HG03103 (cell line): ENCODE measurements at regions not wholly inside any gene's neighbourhood (a gene's known extent, or its start where the extent isn't known, plus 50 kb on each side); places are given as distances from the start of the nearest gene placed in this dataset.

Experiments used
- ATAC-seq: cut with Tn5 transposase; IDR thresholded peaks from one replicate; pipeline ENCODE4 v1.9.1; 2021; ENCODE audit warnings: low read depth; ENCODE audit not compliant: unreplicated experiment

DNA sequence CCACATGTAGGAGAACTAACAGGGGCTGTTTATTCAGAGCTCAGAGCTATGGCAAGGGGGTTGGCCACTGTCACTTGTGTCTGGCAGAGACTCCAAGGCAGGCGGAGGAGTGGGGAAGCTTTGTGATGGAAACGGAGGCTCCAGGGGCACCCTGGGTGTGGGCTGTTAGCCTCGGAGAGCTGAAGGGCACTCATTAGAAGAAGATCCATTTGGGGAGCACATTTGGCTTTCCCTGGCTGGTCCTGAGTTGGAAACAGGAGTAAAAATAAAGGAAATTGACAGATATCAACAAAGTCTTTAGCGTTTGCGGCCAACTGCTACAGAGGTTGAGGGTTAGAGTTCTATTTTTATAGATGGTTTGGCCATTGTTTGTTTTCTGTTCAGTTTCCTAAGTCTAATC is 288.3 kb upstream of the MKI67 start:
- ATAC-seq, result no peak

DNA sequence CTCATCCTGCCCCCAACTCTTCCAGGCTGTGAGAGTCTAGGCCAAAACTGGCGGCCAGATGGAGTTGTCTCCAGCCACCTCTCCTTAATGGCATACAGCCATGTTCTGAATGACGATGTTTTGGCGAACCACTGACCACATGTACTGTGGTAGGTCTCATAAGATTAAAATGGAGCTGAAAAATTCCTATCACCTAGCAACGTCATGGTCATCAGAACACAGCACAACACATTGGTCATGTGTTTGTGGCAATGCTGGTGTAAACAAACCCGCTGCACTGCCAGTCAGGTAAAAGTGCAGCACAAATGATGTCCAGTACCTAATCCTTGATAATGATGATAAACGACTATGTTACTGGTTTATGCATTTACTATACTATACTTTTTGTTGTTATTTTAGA is 290.0 kb upstream of the MKI67 start:
- no peak for ATAC-seq

DNA sequence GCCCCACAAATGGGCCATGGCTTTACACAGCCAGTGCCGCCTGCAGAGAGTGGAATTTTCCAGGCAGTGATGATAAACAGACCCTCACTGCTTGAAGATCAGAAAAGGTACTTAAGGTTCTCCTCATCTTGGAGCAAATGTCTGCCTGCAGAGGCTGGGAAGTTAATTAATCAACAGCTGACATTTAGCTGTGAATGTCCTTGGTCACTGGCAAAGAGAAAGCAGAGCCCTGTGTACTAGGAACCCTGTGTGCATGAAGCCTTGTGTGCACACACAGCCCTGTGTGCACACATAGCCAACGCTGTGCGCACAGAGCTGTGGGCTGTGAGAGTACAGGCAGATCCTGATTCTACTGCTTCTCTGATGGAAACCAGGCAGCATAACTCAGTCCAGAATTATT is 291.6 kb upstream of the MKI67 start:
- ATAC-seq, result no peak

DNA sequence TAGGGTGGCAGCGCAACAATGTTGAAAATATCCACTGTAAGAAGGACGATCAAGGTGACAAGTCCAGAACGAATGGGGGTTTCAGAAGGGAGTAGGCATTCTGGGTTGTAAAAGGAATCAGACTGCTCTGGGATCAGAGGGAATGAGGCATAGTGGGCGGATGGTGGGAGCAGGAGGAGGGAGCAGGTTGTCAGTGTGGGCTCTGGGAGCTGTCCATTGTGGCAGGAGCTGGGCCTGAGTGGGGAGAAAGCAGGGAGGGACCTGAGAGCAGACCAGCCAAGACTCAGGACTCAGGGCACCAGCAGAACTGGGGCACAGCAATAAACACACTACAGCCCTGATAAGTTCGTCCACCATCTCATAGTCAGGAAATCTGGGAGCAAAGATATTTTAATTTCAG is 292.6 kb upstream of the MKI67 start:
- no peak for ATAC-seq

GRCh38 chr10:128419466-128420019 is 293.3 kb upstream of the MKI67 start:
- ATAC-seq, result no peak

DNA sequence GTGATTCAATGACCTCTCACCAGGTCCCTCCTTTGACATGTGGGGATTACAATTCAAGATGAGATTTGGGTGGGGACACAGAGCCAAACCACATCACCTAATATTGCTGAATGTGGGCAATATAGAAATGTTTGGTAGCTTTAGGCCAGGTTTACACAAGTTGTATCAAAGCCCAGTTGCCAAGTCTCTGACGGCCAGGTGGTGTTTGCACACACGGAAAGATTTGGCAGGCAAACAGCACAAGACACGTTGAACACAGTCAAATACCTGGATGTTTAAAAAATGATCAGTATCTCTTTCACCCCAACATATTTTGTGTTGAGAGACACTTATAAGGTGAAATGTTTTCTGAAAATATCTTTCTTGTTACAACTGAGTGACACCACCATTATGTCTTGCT is 294.4 kb upstream of the MKI67 start:
- ATAC-seq, result no peak

GRCh38 chr10:128421371-128422160 is 295.3 kb upstream of the MKI67 start:
- no peak for ATAC-seq

- ATAC-seq, result no peak
These were observed 296.0 kb upstream of the MKI67 start for GRCh38 chr10:128422190-128422589.

- no peak for ATAC-seq
These were observed 296.8 kb upstream of the MKI67 start for GRCh38 chr10:128422999-128423398.

- ATAC-seq, result no peak
These were observed 303.1 kb upstream of the MKI67 start for GRCh38 chr10:128429321-128429720.

GRCh38 chr10:128429835-128430513 is 303.8 kb upstream of the MKI67 start:
- no peak for ATAC-seq

DNA sequence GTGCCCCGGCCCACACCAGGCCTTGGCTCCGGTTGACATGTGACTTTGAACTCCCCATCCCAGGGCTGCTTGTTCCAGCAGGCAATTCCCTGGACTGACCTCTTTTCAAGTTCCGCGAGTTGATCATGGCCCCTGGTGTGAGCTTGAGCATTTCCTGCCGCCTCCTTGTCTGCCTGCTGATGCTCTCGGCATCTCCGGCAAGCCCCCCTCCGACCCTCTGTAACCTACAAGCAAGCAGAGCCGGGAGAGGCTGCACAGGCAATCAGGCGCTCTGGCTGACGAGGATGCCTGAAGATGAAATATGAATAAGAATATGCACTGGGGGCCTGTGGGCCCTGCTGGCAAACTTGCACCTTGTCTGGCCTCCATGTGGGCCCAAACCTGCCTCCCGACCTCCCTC is 304.9 kb upstream of the MKI67 start:
- ATAC-seq, result no peak

- no peak for ATAC-seq
These were observed 305.3 kb upstream of the MKI67 start for GRCh38 chr10:128431506-128431905.

GRCh38 chr10:128432011-128432410 is 305.8 kb upstream of the MKI67 start:
- no peak for ATAC-seq

- no peak for ATAC-seq
These were observed 306.2 kb upstream of the MKI67 start for GRCh38 chr10:128432423-128432822.

DNA sequence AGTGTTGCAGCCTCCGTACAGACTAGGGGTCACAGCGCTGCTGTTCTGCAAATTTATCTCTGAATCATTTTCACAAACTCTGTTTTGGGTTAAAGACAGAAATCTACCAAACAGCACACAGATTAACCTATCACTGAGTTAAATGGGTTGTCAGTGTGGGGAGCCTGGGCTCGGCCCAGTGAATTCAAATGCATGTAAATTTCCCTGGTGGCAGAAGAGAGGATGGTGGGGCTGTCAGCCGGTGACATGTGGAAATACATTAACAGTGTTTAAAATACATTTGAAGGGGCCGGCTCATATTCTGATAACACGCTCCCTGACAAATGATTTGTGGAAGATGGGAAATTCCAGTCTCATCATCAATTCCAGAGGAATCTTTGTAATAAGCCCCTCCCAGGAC is 309.6 kb upstream of the MKI67 start:
- ATAC-seq, result no peak

GRCh38 chr10:128437786-128438345 is 311.6 kb upstream of the MKI67 start:
- no peak for ATAC-seq

DNA sequence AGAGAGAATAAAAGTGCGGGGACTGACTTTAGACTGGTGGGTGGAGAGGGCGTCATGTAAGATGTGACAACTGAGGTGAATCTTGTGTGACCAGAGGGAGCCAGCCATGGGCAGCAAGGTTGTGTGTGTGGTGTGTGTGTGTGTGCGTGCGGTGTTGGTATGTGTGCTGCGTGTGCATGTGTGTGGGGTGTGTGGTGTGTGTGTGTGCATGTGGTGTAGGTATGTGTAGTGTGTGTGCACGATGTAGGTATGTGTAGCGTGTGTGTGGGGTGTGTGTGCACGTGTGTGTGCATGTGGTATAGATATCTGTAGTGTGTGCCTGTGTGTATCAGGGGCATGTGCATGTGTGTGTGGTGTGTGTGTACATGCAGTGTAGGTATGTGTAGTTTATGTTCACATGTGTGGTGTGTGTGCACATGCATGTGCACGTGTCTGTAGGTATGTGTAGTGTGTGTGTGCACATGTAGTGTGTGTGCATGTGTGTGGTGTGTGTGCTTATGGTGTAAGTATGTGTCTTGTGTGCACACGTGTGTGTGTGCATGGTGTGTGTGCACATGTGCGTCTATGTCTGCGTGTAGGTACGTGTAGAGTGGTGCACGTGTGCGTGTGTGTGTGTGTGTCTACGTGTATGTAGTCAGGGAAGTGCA is 312.3 kb upstream of the MKI67 start:
- no peak for ATAC-seq

DNA sequence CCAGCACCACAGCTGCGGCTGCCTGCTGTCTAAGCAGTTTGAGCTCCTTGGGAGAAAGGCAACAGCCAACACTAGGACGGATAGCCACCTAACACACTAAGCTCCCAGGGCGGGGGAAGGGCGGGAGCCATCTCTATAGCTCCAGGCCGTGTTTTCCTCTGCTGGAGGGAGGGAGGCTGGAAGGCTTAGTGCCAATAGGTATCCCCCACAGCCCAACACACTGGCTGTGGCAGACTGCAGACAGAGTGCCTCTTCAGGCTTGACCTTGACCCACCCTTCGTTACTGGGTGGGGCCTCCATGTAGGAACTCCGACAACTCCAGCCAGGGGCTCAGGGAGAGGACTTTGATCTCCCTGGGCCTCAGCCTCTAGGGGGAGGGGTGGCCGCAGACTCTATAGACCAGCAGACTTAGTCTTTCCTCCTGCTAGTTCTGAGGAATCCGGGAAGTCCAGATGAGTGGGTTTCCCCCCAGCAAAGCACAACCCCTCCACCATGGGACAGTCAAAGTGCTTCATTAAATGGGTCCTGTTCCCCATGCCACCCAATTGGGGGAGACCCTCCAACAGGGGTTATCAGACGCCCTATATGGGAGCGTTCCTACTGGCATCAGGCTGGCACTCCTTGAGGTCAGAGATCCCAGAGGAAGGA is 314.4 kb upstream of the MKI67 start:
- no peak for ATAC-seq

GRCh38 chr10:128443925-128444518 is 317.8 kb upstream of the MKI67 start:
- ATAC-seq, result no peak
